K562 (cell line): ENCODE measurements at regions not wholly inside any gene's neighbourhood (a gene's known extent, or its start where the extent isn't known, plus 50 kb on each side); places are given as distances from the start of the nearest gene placed in this dataset.

ENCODE experiments used
- ATAC-seq: fragments of 200-7000 bp; cut with Tn5 transposase; 3 replicates; pipeline ENCODE4 v1.9.1; 2020; ENCODE audit warnings: moderate library complexity
- BruUV-seq: library from RNA; stranded (reverse); fragments of 400-500 nt; replicated peaks from 2 replicates; lab custom pipeline; 2021; lab: Mats Ljungman, UMichigan
- CTCF ChIA-PET: fragments of 300-600 bp; formaldehyde crosslinking; extraction: SDS; loops from one replicate; lab custom pipeline; 2021; ENCODE audit warnings: low intra/inter-chr PET ratio; lab: Yijun Ruan, JAX
- POLR2A ChIA-PET: fragments of 300-600, 350-650 bp; sonication (Branson Sonifier 250); formaldehyde crosslinking; extraction: SDS; loops from one replicate; lab custom pipeline; 2021; ENCODE audit warnings: antibody characterized with exemption, inconsistent platforms; lab: Yijun Ruan, JAX
- DNase-seq, 4 experiments: peaks; one replicate each; pipeline versions ENCODE4 v3.0.0 to v3.0.0-alpha.2; 2011 to 2018; ENCODE audit warnings: low spot score in 3 of 4, mixed read lengths in 3 of 4; ENCODE audit errors: extremely low read depth in 1 of 4
- FAIRE-seq: peaks from 2 replicates; lab custom pipeline; 2011; peaks lifted over from hg19 to GRCh38; lab: Jason Lieb, UNC
- H2AFZ ChIP-seq: 2 replicates; pipeline ENCODE4 v1.6.0; 2011; ENCODE audit warnings: low read depth, low read length, control low read depth, inconsistent platforms
- H3K27ac ChIP-seq: fragments of 200-600 bp; 3 replicates; pipeline ENCODE4 v1.8.0; 2011; ENCODE audit warnings: low read depth, mild to moderate bottlenecking, control low read depth, inconsistent platforms, low read length, moderate library complexity, mixed read lengths; ENCODE audit errors: extremely low read depth
- H3K27me3 ChIP-seq, 2 experiments: fragments of 300-600 bp in 1 of 2; 2 replicates in 1 of 2; 3 replicates in 1 of 2; pipeline versions ENCODE4 v1.6.0 to v1.8.0; 2011; ENCODE audit warnings: inconsistent platforms in 2 of 2, low read length in 2 of 2, mild to moderate bottlenecking in 1 of 2, mixed read lengths in 1 of 2, moderate library complexity in 1 of 2; ENCODE audit not compliant: control insufficient read depth in 2 of 2, insufficient read depth in 2 of 2
- H3K36me3 ChIP-seq: fragments of 300-600 bp; 3 replicates; pipeline ENCODE4 v1.8.0; 2011; ENCODE audit warnings: mild to moderate bottlenecking, low read length, inconsistent platforms; ENCODE audit not compliant: control insufficient read depth, insufficient read depth
- H3K4me1 ChIP-seq, 2 experiments: fragments of 200-600 bp in 1 of 2; replicated peaks in 1 of 2; 2 replicates in 1 of 2; 3 replicates in 1 of 2; pipeline versions ENCODE4 v1.5.1 to v1.8.0; 2011; ENCODE audit warnings: inconsistent platforms in 2 of 2, low read length in 2 of 2, mild to moderate bottlenecking in 1 of 2, mixed read lengths in 1 of 2, moderate library complexity in 1 of 2; ENCODE audit not compliant: control insufficient read depth in 2 of 2, insufficient read depth in 2 of 2
- H3K4me2 ChIP-seq: 2 replicates; pipeline ENCODE4 v1.6.1; 2011; ENCODE audit warnings: low read length, control low read depth, inconsistent platforms, mixed read lengths; ENCODE audit not compliant: insufficient read depth
- H3K4me3 ChIP-seq: fragments of 200-600 bp; sonication (generic), shearing (Covaris generic); 2 replicates; pipeline ENCODE4 v1.5.1; 2016; ENCODE audit warnings: control low read depth, inconsistent platforms
- H3K79me2 ChIP-seq: fragments of 200-600 bp; 3 replicates; pipeline ENCODE4 v1.8.0; 2011; ENCODE audit warnings: low read length, inconsistent platforms; ENCODE audit not compliant: control insufficient read depth, insufficient read depth
- H3K9ac ChIP-seq, 2 experiments: 2 replicates each; pipeline versions ENCODE4 v1.6.0 to v1.6.1; 2011; ENCODE audit warnings: low read depth in 2 of 2, low read length in 2 of 2, control low read depth in 1 of 2, inconsistent platforms in 1 of 2, mild to moderate bottlenecking in 1 of 2, mixed read lengths in 1 of 2; ENCODE audit not compliant: insufficient read depth in 1 of 2
- H3K9me1 ChIP-seq: one replicate; pipeline ENCODE4 v1.6.0; 2011; ENCODE audit warnings: inconsistent platforms, mild to moderate bottlenecking, low read length, moderate library complexity; ENCODE audit not compliant: control insufficient read depth, insufficient read depth
- H3K9me3 ChIP-seq: replicated peaks from 2 replicates; pipeline ENCODE4 v1.5.1; 2011; ENCODE audit warnings: low read depth, low read length, inconsistent platforms; ENCODE audit not compliant: control insufficient read depth, insufficient read depth
- H4K20me1 ChIP-seq: replicated peaks from 2 replicates; pipeline ENCODE4 v1.6.1; 2011; ENCODE audit warnings: low read length, inconsistent platforms, mixed read lengths; ENCODE audit not compliant: control insufficient read depth, insufficient read depth
- E4F1 ChIP-seq: fragments of 250-450 bp; sonication (Bioruptor Pico); IDR thresholded peaks from 2 replicates; pipeline ENCODE4 v1.5.0; 2021; ENCODE audit warnings: mild to moderate bottlenecking, borderline replicate concordance
- FOXP4 ChIP-seq: sonication (generic); formaldehyde crosslinking; IDR thresholded peaks from 2 replicates; pipeline ENCODE4 v1.8.0; 2022; ENCODE audit warnings: mild to moderate bottlenecking, missing genetic modification reagents, borderline replicate concordance
- MIER1 ChIP-seq: fragments of 450-650 bp; IDR thresholded peaks from 2 replicates; pipeline ENCODE4 v1.6.1; 2016; ENCODE audit warnings: antibody characterized with exemption, mild to moderate bottlenecking, low read depth
- MXD1 ChIP-seq: fragments of 250-450 bp; sonication (Bioruptor Pico); IDR thresholded peaks from 2 replicates; pipeline ENCODE4 v1.8.0; 2021; ENCODE audit warnings: borderline replicate concordance, mild to moderate bottlenecking, moderate library complexity; ENCODE audit not compliant: poor library complexity, severe bottlenecking
- TCF15 ChIP-seq: fragments of 250-450 bp; sonication (Bioruptor Pico); IDR thresholded peaks from 2 replicates; pipeline ENCODE4 v1.8.0; 2022; ENCODE audit warnings: moderate library complexity, mild to moderate bottlenecking, inconsistent platforms
- TOE1 ChIP-seq, 2 experiments: fragments of 450-650 bp in 1 of 2; sonication (generic) in 1 of 2; formaldehyde crosslinking in 1 of 2; IDR thresholded peaks; 2 replicates each; pipeline versions ENCODE4 v1.7.1 to v1.8.0; 2016 to 2022; ENCODE audit warnings: borderline replicate concordance in 2 of 2, mild to moderate bottlenecking in 2 of 2, antibody characterized with exemption in 1 of 2, inconsistent platforms in 1 of 2, low read depth in 1 of 2, missing genetic modification reagents in 1 of 2, moderate library complexity in 1 of 2
- ZEB2 ChIP-seq: fragments of 450-650 bp; IDR thresholded peaks from 2 replicates; pipeline ENCODE4 v1.6.1; 2016
- ZNF282 ChIP-seq: sonication (generic); formaldehyde crosslinking; IDR thresholded peaks from 2 replicates; pipeline ENCODE4 v1.8.1; 2023; ENCODE audit warnings: missing genetic modification reagents
- WGBS: fragments of 100-300 bp; shearing (Covaris generic); methylation state at CpG from one replicate; pipeline ENCODE4 v1.1.6; 2016; ENCODE audit warnings: low coverage, mixed read lengths; ENCODE audit not compliant: insufficient coverage; ENCODE audit errors: missing lambda C conversion rate; 5-methylcytosine and 5-hydroxymethylcytosine counted together
- in situ Hi-C: fragments of 300-500 bp; cut with MboI; formaldehyde crosslinking; loops from 4 replicates; pipeline ENCODE4 v1.15.0; 2018; ENCODE audit warnings: inconsistent platforms, mixed read lengths
- intact Hi-C: fragments of 100-400 bp; cut with micrococcal nuclease; formaldehyde crosslinking; loops from 2 replicates; pipeline ENCODE4 v1.14.2; 2022

- Histone ChIP-seq H4K20me1 (no peaks in the 10 kb centered on the region), H3K79me2 (no peaks in the 10 kb centered on the region)
- CTCF ChIA-PET = no interaction called here
- TF ChIP-seq FOXP4 = no peak
- TF ChIP-seq E4F1 (CRISPR knock-in tag) = no peak
- no peak for TF ChIP-seq ZNF282 (CRISPR knock-in tag)
- TF ChIP-seq MIER1 = no peak
- TF ChIP-seq MXD1 (CRISPR knock-in tag) = no peak
- no peak for TF ChIP-seq TOE1 (IDR thresholded peaks at IDR 0.05; ENCODE audit: borderline replicate concordance)
- TF ChIP-seq TOE1 (CRISPR knock-in tag; IDR thresholded peaks at IDR 0.05; ENCODE audit: borderline replicate concordance, low read depth) = no peak
- no peak for TF ChIP-seq ZEB2
- no peak for TF ChIP-seq TCF15
Observed at GRCh38 chr3:145843561-145843960, 317.4 kb downstream of the PLOD2 start.

More at GRCh38 chr3:145843561-145843960, 317.4 kb downstream of the PLOD2 start:
- Histone ChIP-seq H2AFZ (no peak overlapping the region), H3K27ac (no peak overlapping the region), H3K27me3 (no peaks in the 10 kb centered on the region), H3K9me1 (no peaks in the 10 kb centered on the region), H3K9me3 (no peaks in the 10 kb centered on the region), H3K9ac (no peak overlapping the region), H3K36me3 (no peaks in the 10 kb centered on the region), H3K4me3 (no peak overlapping the region), H3K4me1 (no peaks in the 10 kb centered on the region), H3K4me2 (no peak overlapping the region)
- WGBS = 8% methylated on average over 1 of the region's 1 CpG
- ATAC-seq (no peak), DNase-seq (no peak), FAIRE-seq (no peak)
- no TSS peak for BruUV-seq
- POLR2A ChIA-PET = no interaction called here
- in situ Hi-C loops = no loop called here
- intact Hi-C loops = no loop called here
